KBM-7 (cell line): ENCODE measurements at regions not wholly inside any gene's neighbourhood (a gene's known extent, or its start where the extent isn't known, plus 50 kb on each side); places are given as distances from the start of the nearest gene placed in this dataset.
A peak's percentile ranks its signal among the peaks of the same experiment; 100 is the strongest.

Experiments
- DNase-seq: peaks from one replicate; pipeline ENCODE4 v3.0.0-alpha.2; 2015
- in situ Hi-C: fragments of 300-500 bp; cut with MboI; formaldehyde crosslinking; loops from 2 replicates; pipeline ENCODE4 v1.14.3; 2020; ENCODE audit warnings: low sequenced_read_pairs, low pct_unique_long_range_greater_than_20kb, mixed read lengths

GRCh38 chr1:57826535-57826934 lies 402.7 kb upstream of the DAB1 start:
- in situ Hi-C loops, result no loop called here
- no peak for DNase-seq

- no peak for DNase-seq
- in situ Hi-C loops, result no loop called here
These were observed 400.7 kb upstream of the DAB1 start for GRCh38 chr1:57824535-57824934.

- in situ Hi-C loops, result no loop called here
- no peak for DNase-seq
These were observed 396.7 kb upstream of the DAB1 start for GRCh38 chr1:57820356-57821095.

GRCh38 chr1:57819893-57820292 lies 396.0 kb upstream of the DAB1 start:
- in situ Hi-C loops, result no loop called here

GRCh38 chr1:57803586-57803985 lies 379.7 kb upstream of the DAB1 start:
- in situ Hi-C loops, result no loop called here
- no peak for DNase-seq

More at GRCh38 chr1:57819893-57820292, 396.0 kb upstream of the DAB1 start:
- DNase-seq, result no peak

- DNase-seq, result no peak
- in situ Hi-C loops, result no loop called here
These were observed 376.5 kb upstream of the DAB1 start for GRCh38 chr1:57800376-57800775.

GRCh38 chr1:57799490-57800115 lies 375.7 kb upstream of the DAB1 start:
- DNase-seq, result no peak
- in situ Hi-C loops, result no loop called here

GRCh38 chr1:57798543-57798942 lies 374.7 kb upstream of the DAB1 start:
- in situ Hi-C loops, result no loop called here
- no peak for DNase-seq

GRCh38 chr1:57797084-57797483 lies 373.2 kb upstream of the DAB1 start:
- no peak for DNase-seq
- in situ Hi-C loops, result no loop called here

- in situ Hi-C loops, result no loop called here
- DNase-seq, result no peak
These were observed 372.8 kb upstream of the DAB1 start for GRCh38 chr1:57796616-57797015.

GRCh38 chr1:57795886-57796285 lies 372.0 kb upstream of the DAB1 start:
- in situ Hi-C loops, result no loop called here
- no peak for DNase-seq

- DNase-seq, result no peak
- in situ Hi-C loops, result no loop called here
These were observed 370.2 kb upstream of the DAB1 start for GRCh38 chr1:57794078-57794477.

GRCh38 chr1:57791497-57791896 lies 367.6 kb upstream of the DAB1 start:
- in situ Hi-C loops, result no loop called here
- no peak for DNase-seq

GRCh38 chr1:57789936-57790335 lies 366.1 kb upstream of the DAB1 start:
- in situ Hi-C loops, result no loop called here
- no peak for DNase-seq

GRCh38 chr1:57788313-57788712 lies 364.5 kb upstream of the DAB1 start:
- peak; percentile 1 for DNase-seq
- in situ Hi-C loops, result no loop called here

GRCh38 chr1:57784356-57784755 lies 360.5 kb upstream of the DAB1 start:
- in situ Hi-C loops, result no loop called here
- no peak for DNase-seq

GRCh38 chr1:57782357-57782756 lies 358.5 kb upstream of the DAB1 start:
- in situ Hi-C loops, result no loop called here

GRCh38 chr1:57772580-57773195 lies 348.8 kb upstream of the DAB1 start:
- no peak for DNase-seq
- in situ Hi-C loops, result no loop called here

More at GRCh38 chr1:57782357-57782756, 358.5 kb upstream of the DAB1 start:
- no peak for DNase-seq

GRCh38 chr1:57770772-57771171 lies 346.9 kb upstream of the DAB1 start:
- in situ Hi-C loops, result no loop called here
- DNase-seq, result peak; percentile 2

GRCh38 chr1:57770236-57770635 lies 346.4 kb upstream of the DAB1 start:
- in situ Hi-C loops, result no loop called here
- DNase-seq, result no peak
